ENCODE measurements at regions not wholly inside any gene's neighbourhood (a gene's known extent, or its start where the extent isn't known, plus 50 kb on each side); places are given as distances from the start of the nearest gene placed in this dataset.

- no peak for DNase-seq
Measured at GRCh38 chr2:15094161-15094560, 461.6 kb downstream of the LRATD1 start.

DNA sequence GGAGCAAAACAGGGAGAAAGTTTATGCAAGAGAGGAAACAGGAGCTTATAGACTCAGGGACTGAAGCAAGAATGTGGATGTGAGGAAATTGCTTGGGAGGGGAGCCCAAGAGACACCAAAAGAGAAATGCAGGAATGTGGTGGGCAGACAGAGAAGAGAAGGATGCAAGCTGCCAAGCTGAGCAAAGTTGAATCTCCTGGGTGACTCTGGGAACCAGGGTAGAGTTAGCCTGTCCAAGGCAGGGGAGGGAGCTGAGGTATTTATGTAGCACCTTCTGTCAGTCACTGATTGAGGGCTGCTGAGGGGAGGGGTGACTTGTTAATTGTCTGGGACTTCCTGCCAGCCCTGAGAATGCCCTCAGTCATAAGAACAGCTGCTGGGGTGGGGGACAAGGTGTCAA is 464.3 kb downstream of the NBAS start:
- DNase-seq, result peak; percentile 64

- peak; percentile 35 for DNase-seq
Measured at GRCh38 chr2:15107137-15107536, 454.0 kb downstream of the NBAS start.

GRCh38 chr2:15111718-15112117 is 449.4 kb downstream of the NBAS start:
- no peak for DNase-seq

DNA sequence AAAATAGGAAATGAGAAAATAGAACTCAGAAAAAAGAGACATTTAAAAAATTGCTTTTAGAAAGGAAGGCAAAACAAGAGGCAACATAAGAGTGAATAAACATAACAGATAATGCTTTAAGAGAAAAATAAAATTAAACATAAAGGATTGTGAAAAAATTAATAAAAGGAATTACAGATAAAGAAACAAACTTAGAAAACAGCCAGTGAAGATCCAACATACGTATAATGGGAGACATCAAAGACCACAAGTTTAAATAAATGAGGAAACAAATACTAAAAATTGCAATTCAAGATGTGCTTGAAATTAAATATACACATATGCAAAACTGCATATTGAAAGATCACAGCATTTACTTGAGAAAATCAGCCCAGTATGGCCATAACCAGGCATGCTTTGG is 448.9 kb downstream of the NBAS start:
- no peak for DNase-seq

DNA sequence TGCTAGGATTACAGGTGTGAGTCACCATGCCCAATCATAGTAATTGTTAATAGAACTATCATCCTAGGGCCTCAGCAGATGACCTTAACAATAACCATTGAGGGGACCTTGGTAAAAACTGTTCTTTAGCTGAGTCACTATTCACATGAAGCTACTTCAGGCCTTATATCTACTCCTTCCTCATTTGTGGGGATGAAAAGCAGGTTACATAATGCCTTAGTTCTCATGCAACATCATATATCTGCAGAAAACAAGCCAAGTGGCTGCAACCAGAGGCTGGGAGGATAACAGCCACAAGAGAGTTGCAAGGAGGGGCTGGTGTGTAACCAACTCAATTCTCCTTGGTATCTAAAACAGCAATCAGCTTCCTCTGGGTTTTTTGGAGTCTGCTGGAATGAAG is 445.4 kb downstream of the NBAS start:
- DNase-seq, result no peak

GRCh38 chr2:15116830-15117229 is 444.3 kb downstream of the NBAS start:
- DNase-seq, result no peak
